Thyroid gland (tissue), 4 donors: ENCODE measurements at regions not wholly inside any gene's neighbourhood (a gene's known extent, or its start where the extent isn't known, plus 50 kb on each side); places are given as distances from the start of the nearest gene placed in this dataset.

ENCODE experiments used
- DNase-seq, 2 donors: peaks; one replicate each; pipeline ENCODE4 v3.0.0-alpha.2; 2019
- H3K27ac ChIP-seq, 3 donors: fragments of 200-600 bp; sonication (generic); 1 replicate in 2 of 3; 2 replicates in 1 of 3; pipeline ENCODE4 v1.5.1; 2016 to 2019; ENCODE audit warnings: mild to moderate bottlenecking in 1 of 3, moderate library complexity in 1 of 3
- H3K27me3 ChIP-seq: fragments of 200-600 bp; sonication (generic); one replicate; pipeline ENCODE4 v1.5.1; 2019
- H3K36me3 ChIP-seq, 2 donors: fragments of 200-600 bp; sonication (generic); one replicate each; pipeline ENCODE4 v1.5.1; 2016 to 2019
- H3K4me1 ChIP-seq, 2 donors: fragments of 200-600 bp; sonication (generic); one replicate each; pipeline ENCODE4 v1.5.1; 2017 to 2019
- H3K4me3 ChIP-seq, 3 donors: fragments of 200-600 bp; sonication (generic); replicated peaks in 1 of 3; 1 replicate in 2 of 3; 2 replicates in 1 of 3; pipeline ENCODE4 v1.5.1; 2016; ENCODE audit warnings: mild to moderate bottlenecking in 1 of 3
- H3K9me3 ChIP-seq: fragments of 200-600 bp; sonication (generic); one replicate; pipeline ENCODE4 v1.5.1; 2017
- CTCF ChIP-seq, 6 experiments: fragments of 200-600 bp in 3 of 6; fragments of 450-650 bp in 3 of 6; sonication (generic) in 3 of 6; IDR thresholded peaks; one replicate each; pipeline ENCODE4 v1.5.1; 2016 to 2019; ENCODE audit warnings: antibody characterized with exemption in 6 of 6, mild to moderate bottlenecking in 2 of 6, inconsistent platforms in 1 of 6, moderate library complexity in 1 of 6
- POLR2A ChIP-seq, 2 donors: fragments of 450-650 bp; IDR thresholded peaks; one replicate each; pipeline ENCODE4 v1.6.1; 2017; ENCODE audit warnings: antibody characterized with exemption in 2 of 2, mild to moderate bottlenecking in 2 of 2, moderate library complexity in 1 of 2
- WGBS, 2 donors: methylation state at CpG; one replicate each; pipeline ENCODE4 v1.1.5; 2017; 5-methylcytosine and 5-hydroxymethylcytosine counted together
- intact Hi-C: fragments of 100-400 bp; cut with DNase I; formaldehyde crosslinking; loops from one replicate; pipeline ENCODE4 v1.15.1; 2023

- WGBS, 2 donors: 79 to 95% methylated on average over 9 of the region's 9 CpGs
- Histone ChIP-seq H3K4me3 (no peak overlapping the region), H3K9me3 (no peaks in the 10 kb centered on the region), H3K27ac (no peak overlapping the region), H3K36me3 (no peaks in the 10 kb centered on the region), H3K27me3 (peaks cover 9% of the 10 kb centered on the region), H3K4me1 (peaks cover 0 to 13% of the 10 kb centered on the region in 2 donors)
- TF ChIP-seq POLR2A (IDR thresholded peaks at IDR 0.05) (no peak), CTCF (IDR thresholded peaks at IDR 0.05) (no peak)
- no peak for DNase-seq
- intact Hi-C loops: no loop called here
Measured at GRCh38 chrX:13936521-13937225, 93.0 kb downstream of the GEMIN8 start.

GRCh38 chrX:13934731-13935130 is 95.0 kb downstream of the GEMIN8 start:
- H3K27me3 ChIP-seq: peaks cover 9% of the 10 kb centered on the region
- H3K9me3 ChIP-seq: no peaks in the 10 kb centered on the region
- 98 to 100% methylated on average over 2 of the region's 2 CpGs for WGBS, 2 donors
- TF ChIP-seq CTCF (IDR thresholded peaks at IDR 0.05) (no peak), POLR2A (IDR thresholded peaks at IDR 0.05) (no peak)
- H3K4me3 ChIP-seq: no peak overlapping the region
- DNase-seq: no peak
- H3K27ac ChIP-seq: no peak overlapping the region
- H3K4me1 ChIP-seq: peaks cover 0 to 13% of the 10 kb centered on the region in 2 donors
- intact Hi-C loops: no loop called here
- H3K36me3 ChIP-seq: no peaks in the 10 kb centered on the region

- Histone ChIP-seq H3K27ac (no peak overlapping the region), H3K9me3 (no peaks in the 10 kb centered on the region), H3K27me3 (peaks cover 9% of the 10 kb centered on the region), H3K4me3 (no peak overlapping the region), H3K36me3 (no peaks in the 10 kb centered on the region), H3K4me1 (peaks cover 0 to 11% of the 10 kb centered on the region in 2 donors)
- intact Hi-C loops: no loop called here
- 75 to 88% methylated on average over 7 of the region's 7 CpGs for WGBS, 2 donors
- TF ChIP-seq CTCF (IDR thresholded peaks at IDR 0.05) (no peak), POLR2A (IDR thresholded peaks at IDR 0.05) (no peak)
- no peak for DNase-seq
Measured at GRCh38 chrX:13933851-13934250, 95.8 kb downstream of the GEMIN8 start.

GRCh38 chrX:13933352-13933751 is 96.3 kb downstream of the GEMIN8 start:
- intact Hi-C loops: no loop called here
- Histone ChIP-seq H3K27me3 (peaks cover 8% of the 10 kb centered on the region), H3K9me3 (no peaks in the 10 kb centered on the region), H3K27ac (no peak overlapping the region), H3K36me3 (no peaks in the 10 kb centered on the region), H3K4me1 (peaks cover 0 to 6% of the 10 kb centered on the region in 2 donors), H3K4me3 (no peak overlapping the region)
- no peak for DNase-seq
- TF ChIP-seq CTCF (IDR thresholded peaks at IDR 0.05) (no peak), POLR2A (IDR thresholded peaks at IDR 0.05) (no peak)
- WGBS, 2 donors: 91 to 93% methylated on average over 3 of the region's 3 CpGs

GRCh38 chrX:13932416-13932815 is 97.3 kb downstream of the GEMIN8 start:
- intact Hi-C loops: no loop called here
- H3K27me3 ChIP-seq: no peaks in the 10 kb centered on the region
- TF ChIP-seq POLR2A (IDR thresholded peaks at IDR 0.05) (no peak), CTCF (IDR thresholded peaks at IDR 0.05) (no peak)
- DNase-seq: no peak
- no peak overlapping the region for H3K27ac ChIP-seq
- no peaks in the 10 kb centered on the region for H3K4me1 ChIP-seq
- no peak overlapping the region for H3K4me3 ChIP-seq
- no peaks in the 10 kb centered on the region for H3K36me3 ChIP-seq
- H3K9me3 ChIP-seq: no peaks in the 10 kb centered on the region
